ENCODE measurements at regions not wholly inside any gene's neighbourhood (a gene's known extent, or its start where the extent isn't known, plus 50 kb on each side); places are given as distances from the start of the nearest gene placed in this dataset.
"Not testable (repeated sequence)": the region's sequence is repeated elsewhere in the genome, so short reads cannot be mapped to it uniquely, and the experiment has no call there.

DNA sequence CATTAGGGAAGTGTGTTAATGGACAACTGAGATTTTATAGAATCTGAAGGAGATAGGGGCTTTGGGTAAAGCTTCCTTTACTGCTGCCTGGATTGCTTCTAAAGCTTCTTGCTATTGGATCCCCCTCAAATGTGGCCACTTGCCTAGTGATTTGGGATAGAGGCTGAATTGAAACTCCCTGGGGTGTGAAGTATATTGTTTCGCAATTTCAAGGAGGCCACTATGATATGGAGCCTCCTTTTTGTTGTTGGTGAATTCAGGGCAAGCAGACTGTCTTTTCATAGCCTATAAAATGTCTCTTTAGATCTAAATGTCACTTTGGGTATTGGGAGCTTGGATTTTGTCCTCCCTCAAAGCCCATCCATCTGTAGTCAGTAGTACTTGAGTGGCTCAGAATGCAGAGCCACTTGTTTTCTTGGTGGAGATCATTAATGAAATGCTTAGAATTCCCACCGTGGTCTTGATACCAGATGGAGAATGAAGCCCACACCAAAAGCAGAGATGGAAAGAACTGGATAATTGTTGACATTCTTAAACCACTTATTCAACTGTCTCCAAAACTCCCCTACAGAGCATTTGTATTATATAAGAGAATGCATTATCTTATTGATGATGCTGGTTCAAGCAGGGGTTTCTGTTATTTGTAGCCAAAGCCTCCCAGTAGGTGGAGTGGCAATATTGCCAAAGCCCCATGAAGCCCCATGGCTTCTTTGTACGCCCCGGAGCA is 144.3 kb upstream of the KCNE2 start:
- peak; percentile 56 for DNase-seq

DNA sequence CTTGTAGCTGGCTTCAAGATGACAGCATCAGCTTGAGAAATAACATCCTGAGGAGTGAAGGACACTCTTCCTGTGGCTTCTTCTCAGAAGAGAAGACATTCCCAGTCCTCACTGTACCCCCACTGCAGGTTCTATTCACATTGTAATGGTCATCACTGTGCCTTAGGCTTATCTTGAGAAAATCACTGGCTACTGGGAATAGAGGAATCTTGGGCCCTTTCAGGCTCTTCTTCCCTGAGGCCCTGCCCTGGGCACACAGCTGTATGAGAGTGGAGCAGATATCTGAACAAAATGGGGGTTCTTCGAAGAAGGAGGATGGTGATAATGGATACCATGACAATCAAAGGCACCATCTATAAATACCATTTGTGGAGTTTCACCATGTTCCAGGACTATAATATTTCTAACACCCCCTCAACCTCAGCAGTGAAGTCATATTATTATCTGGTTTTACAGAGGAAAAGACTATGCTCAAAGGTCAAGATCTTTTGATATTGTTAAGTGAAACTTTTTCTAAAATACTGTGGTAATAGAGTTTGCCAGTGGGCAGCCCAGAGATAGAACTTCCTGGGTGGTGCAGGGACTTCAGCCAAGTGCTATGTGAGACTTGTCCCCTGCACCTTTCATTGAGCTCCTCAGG is 143.1 kb upstream of the KCNE2 start:
- DNase-seq: no peak

DNA sequence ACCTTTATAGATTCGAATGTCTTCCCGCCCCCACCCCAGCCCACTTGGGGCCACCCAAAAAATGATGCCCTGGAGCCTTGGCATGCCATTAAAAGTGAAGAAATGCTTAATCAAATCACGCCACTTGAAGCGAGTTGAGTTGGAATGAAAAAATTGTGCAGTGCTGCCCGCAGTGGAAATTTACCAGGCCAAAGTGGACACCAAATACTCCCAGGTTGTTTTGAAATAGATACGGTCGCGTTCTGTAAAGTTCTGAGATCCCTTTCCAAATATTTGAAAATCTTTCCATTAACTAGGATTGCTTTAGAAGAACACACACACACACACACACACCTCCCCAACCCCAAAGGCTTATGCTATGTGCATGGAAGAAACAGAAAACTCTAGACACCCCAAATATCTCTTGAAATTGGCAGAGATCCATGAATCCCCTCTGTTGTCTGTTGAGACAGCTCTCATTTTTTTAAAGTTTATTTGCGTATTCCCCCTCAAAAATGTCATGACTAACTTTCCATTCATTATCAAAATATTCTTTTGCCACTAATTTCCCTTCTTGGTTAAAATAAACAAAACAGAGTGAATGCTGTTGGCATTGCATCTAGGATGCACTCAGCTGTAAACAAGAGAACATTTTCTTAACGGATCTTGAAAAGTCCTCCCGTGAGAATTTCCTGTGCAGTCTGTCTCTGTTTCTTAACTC is 142.3 kb upstream of the KCNE2 start:
- no peak for DNase-seq

DNA sequence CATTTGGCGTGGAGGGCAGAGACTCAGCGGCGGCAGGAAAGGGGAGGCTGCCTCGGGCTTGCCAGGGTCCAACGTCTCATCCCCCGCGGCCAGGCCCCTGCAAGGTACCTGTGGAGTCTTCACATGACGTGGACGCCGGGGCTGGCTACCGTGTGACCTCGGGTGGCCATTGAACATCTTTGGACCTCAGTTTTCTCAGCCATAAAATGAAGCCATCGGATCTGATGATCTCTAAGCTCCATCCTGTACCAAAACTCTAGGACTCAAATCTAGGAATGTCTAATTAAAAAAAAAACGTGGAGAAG is 141.8 kb upstream of the KCNE2 start:
- no peak for DNase-seq

DNA sequence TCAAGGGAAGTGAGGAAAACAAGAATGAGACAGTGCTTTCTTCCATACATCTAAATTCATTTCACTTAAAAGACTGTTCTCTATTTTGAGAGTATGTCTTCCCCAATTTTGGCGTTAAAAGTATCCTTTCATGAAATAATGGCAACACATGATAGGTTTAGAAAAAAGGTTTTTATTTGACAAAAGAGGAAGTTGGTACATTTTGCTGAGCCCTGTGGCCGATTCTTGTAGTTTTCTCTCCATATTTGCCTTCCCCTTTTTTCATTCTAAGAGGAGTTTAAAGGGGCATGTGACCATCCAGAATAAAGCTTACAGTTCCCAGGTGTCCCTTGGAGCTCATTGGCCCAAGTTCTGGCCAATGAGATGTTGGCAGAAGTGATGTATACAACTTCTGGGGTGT is 140.4 kb upstream of the KCNE2 start:
- no peak for DNase-seq

DNA sequence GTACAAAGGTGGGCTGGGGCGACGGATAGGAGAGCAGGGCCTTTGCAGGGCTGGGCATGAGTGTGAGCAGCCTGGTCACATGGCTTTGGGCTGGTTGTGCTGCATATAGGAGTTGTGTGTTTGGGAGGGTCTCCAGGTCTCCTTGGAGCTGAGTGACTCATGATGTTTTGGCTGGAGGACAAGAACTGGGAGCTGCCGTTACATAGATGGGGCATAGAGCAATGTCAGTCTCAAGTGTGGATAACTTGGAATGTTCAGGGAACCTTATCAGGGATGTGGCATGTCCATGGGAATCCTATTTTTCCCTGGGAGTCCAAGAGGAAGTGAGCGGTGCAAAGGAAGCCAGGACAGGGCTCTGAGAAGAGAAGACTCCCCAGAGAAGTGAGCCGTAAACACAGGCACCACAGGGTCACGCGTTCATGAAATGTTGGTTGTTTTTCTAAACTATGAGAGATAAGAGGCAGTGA is 136.4 kb upstream of the KCNE2 start:
- DNase-seq: peak; percentile 72

DNA sequence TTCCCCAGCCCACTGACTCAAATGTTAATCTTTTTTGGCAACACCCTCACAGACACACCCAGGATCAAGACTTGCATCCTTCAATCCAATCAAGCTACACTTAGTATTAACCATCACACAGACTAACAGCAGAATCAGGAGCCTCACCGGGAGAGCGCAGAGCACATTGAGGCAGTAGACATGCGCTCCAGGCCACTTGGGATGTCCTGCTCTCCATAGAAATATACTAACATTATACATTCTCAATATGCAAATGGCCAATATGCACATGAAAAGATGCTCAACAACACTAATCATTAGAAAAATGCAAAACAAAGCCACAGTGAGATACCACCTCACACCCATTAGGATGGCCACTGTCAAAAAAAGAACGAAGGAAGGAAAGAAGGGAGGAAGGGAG is 135.0 kb upstream of the KCNE2 start:
- DNase-seq: no peak

DNA sequence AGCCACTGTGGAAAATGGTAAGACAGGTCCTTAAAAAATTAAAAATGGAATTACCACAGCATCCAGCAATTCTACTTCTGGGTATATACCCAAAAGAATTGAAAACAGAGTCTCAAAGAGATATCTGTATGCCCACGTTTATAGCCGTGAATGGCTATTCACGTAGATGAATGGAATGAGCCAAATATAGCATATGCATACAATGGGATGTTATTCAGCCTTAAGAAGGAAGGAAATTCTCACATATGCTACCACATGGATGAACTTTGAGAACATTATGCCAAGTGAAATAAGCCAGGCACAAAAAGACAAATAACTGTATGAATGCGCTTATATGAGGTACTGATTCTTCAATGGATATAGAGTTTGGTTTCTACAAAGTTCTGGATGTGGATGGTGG is 134.5 kb upstream of the KCNE2 start:
- no peak for DNase-seq

DNA sequence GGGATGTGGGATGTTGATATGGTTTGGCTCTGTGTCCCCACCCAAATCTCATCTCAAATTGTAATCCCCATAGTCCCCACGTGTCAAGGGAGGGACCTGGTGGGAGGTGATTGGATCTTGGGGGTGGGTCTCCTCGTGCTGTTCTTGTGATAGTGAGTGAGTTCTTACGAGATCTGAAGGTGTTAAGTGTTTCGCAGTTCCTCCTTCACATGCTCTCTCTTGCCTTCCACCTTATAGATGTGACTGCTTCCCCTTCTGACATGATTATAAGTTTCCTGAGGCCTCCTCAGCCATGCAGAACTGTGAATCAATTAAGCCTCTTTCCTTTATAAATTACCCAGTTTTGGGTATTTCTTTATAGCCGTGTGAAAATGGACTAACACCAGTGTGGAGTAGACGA is 130.1 kb upstream of the KCNE2 start:
- DNase-seq: not testable (repeated sequence)

DNA sequence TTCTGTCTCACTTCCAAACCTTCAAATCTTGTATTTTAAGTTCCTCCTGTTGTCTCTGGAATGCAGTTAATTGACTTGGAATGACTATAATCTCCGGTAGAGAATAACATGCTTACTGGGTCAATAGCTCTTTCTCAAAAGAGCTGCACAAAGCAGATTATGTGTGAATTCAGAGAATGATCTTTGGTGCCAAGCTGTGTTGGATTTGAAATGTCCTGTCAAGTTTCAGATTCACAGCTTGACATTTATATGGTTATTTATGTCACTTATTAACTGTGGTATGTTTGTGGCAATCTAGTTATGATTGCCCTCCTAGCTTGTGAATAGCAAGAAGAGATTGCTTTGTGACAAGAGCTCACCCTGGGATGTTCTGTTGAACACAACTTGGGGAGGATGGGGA is 128.3 kb upstream of the KCNE2 start:
- no peak for DNase-seq

DNA sequence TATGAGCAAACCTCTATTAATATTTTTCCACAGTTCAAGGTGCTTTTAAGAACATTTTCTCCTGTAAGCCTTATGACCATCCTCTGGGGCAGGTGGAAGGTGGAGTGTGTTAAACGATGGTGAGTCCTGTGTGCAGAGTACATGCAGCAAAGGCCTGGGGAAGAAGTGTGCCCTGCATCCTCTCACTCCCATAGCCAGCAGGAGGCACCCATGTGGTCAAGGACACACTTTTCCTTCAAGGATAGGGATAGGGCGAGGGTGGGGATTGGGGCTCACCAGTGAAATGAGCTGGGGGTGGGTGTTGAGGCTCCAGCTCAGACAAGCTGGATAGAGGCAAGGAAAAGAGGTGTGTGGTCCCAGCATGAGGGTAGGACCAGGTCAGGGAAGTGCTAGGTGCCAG is 120.8 kb upstream of the KCNE2 start:
- no peak for DNase-seq

DNA sequence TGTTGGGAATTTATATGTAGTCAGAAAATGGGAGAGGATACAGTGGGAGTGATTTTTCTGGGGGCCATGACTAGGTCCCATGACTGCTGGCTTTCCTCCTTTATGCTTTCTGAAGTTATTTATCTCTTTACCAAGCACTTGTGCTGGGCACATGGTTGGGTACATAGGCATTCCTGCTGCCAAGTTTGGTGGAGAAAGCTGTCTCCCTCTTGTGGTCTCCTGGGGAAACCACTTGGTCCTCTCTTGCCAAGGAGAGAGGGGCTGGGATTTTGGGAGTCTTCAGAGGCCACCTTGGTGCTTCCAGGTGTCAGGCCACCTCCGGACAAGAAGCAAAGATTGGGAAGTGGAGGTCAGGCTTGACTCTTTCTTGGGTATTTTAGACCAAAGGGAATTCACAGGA is 120.2 kb upstream of the KCNE2 start:
- peak; percentile 15 for DNase-seq

DNA sequence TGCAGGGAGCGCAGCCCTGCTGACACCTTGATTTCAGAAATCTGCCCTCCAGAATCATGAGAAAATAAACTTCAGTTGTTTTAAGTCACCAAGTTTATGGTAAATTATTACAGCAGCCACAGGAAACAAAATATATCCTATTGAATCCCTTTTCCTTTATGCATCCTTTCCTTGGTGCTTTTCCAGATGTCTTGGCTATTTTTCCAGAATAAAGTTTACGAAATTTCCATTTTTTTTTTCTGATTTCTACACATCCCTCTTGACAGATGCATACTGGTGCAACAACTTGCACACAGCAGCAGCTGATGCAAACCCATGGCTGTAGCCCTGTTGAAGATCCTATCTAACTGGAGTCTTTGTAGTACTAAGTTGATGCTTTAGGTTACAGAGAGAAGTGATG is 111.1 kb upstream of the KCNE2 start:
- DNase-seq: no peak

DNA sequence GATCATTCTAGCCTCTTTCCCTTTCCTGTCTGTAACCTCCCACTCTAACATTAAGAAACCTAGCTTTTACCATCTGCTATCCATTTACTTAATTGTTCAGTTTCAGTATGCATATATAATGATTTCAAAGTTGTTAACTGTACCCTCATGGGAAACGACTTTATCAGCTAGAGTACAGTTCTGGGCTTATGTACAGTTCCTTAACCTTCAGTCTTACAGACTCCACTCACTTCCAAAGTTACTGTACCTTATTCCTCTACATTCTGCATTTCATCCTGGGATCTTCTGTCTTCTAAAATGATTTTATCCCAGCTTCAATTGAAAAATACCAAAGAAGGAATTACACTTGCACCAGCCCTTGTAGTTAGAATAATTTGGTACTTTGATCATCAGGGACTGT is 108.7 kb upstream of the KCNE2 start:
- no peak for DNase-seq

DNA sequence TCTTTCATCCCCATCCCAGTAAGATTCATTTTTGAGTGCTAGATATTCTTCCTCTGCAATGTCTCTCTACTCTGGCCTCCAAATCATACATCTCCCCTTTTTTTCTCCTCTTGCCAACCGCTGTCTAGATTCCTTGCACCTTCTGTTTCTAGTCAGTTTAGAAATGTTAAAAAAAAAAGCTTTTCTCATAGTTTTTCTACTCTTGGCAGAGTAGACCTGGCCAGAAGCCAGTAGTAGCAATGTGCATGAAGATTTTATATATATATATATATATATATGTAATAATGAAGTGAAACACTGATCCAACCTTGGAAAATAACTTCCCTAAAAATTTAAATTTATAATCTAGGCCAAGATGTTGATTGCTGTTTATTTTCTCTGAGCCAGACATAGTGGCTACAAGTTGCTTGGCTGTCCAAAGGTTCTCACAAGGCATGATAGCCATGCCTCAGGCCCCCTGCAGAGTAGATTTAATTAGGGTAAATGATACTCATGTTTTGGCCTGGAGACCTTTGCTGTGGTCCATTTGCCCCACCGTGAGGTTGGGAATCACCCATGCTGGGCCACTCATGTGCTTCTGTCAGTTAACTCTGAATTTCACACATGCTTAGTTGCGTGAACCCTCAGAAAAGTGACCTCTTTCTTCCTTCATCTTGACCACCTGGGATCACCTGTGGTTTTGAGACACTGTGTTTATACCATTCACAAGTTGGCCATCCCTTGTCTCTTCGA is 103.4 kb upstream of the KCNE2 start:
- no peak for DNase-seq

DNA sequence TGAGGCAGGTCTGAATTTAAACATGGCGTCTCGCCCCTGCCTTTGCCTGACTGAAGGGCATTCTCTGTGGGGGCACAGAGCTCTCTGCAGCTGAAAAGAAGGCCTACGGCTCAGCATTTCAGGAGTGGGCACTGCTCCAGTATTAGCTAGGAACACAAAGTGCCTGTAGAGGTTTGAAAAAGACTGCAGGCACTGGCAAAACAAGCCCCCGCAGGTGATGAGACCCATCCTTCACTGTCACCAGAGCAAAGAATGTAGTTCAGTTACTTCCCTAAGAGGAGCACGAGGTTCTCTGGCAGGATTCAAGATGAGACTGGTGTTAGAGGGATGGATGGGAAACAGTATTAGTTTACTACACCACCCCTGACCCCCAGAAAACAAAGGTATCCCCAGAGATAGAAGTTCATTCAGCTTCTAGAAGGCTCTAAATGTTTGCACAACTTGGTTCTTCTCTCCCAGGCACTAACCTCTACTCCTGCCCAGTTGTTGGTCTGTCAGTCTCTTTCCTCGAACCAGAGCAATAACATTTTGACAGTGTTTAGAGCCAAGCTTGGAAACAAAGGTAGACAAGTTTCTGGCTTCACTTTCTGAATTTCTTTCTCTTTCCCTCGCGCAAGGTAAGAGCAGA is 101.9 kb upstream of the KCNE2 start:
- no peak for DNase-seq

DNA sequence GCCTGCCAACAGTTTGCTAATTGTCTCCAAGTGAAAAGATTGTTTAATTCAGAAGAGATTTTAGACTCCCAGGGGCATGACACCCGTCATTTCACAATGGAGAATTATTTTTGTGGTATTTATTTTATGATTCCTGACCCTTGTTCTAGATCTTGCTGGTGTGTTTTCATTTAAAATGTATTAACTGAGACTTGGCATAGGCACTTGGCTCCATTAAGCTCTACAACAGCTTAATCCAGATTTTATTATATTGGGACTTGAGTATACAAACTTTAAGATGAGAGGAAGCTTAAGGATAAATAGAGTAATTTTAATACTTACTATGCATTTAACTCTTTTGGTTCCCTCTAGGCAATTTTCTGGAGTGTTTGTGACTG is 101.3 kb upstream of the KCNE2 start:
- no peak for DNase-seq

DNA sequence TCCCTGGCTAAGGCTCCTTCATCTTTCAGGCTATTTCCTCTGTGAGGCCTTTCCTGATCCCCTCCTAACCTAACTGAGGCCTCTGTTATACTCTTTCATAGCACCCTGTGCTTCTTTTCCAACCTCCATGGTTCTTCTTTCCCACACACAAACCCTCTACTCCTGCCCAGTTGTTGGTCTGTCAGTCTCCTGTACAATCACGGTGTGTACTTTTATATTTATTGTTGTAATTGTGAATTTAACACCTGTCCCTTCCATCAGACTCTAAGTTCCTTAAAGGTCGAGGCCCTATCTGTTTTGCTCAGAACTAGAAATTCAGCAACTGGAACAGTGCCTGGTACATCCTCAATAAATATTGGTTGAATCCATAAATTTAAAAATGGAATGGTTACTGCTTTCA is 100.2 kb upstream of the KCNE2 start:
- no peak for DNase-seq

DNA sequence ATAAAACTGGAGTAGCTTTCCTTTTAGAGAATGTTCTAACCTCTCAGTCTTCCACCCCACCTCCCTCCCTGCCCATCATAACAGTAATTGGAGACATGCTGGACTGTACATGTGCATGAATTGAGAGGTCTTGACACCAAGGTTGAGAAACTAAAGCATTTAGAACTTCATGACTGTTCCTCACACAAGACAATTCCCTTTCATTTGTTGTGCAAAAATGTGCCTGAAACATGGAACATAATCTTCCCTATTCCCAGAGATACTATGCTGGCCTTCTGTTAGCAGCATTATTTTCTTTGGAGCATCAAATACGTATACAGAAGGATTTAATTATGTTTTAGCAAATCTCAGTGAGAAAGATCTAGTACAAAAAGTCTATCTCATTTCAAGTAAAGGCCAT is 97.5 kb upstream of the KCNE2 start:
- DNase-seq: no peak

DNA sequence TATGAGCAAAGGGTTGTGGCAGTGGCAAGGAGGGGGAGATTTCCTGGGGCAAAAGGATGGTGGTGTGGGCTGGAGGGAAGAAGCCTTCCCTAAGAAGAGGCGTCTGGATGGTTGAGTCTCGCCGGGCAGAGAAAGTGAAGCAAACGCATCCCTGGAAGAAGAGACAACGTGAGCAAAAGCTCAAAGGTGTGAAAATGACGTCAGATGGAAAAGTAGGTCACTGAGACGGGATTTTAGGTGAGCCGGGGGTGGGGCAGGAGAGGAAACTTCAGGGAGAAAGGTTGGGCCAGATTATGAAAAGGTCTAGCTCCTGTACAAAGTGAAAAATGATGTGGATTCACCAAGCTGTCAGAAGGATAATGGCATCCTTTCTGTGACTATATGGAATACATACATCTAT is 95.3 kb upstream of the KCNE2 start:
- DNase-seq: no peak

DNA sequence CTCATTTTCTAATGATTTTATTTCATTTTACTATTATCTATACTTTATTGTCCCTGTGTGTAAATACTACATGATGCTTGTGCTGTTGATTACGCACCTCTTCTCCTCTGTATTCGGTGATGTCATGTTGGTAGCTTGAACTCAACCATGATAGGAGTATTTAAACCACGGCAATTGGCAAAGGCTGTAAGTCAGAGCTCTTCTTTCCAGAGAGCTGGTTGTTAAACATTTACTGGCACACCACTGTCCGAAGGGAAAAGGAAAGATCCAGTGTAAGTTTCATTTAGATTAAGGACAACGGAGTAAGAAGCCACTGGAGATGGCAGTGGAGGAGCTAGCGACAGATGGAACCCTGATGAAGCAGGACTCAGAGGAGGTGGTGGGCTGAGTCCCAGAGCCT is 93.4 kb upstream of the KCNE2 start:
- DNase-seq: no peak

DNA sequence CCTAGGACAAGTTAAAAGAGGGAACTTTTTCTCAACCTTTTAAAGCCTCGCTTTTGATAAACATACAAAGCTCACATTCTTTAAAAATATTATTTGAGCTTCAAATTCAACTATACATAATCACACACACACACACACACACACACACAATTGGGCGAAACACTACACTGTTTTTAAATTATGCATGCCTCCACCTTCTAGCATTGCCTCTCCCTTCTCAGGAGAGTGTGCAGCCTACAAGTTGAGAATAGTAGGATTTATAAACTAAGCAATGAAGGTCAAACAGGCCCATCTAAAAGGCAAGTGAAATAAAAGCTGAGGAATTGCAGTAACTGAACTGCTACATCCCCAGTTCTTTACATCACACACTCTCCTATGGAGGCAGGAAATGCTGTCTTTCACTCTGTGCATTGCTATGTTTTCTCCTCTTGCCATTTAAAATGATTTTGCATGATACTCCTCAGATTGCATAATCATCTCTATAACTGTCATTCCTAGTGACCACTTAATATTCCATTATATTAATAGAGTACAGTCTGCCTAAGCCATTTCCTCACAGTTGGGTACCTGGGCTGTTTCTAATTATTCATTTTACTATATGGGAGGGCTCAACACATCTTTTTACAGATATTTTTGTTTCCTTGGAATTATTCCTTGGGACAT is 92.5 kb upstream of the KCNE2 start:
- DNase-seq: peak; percentile 17

DNA sequence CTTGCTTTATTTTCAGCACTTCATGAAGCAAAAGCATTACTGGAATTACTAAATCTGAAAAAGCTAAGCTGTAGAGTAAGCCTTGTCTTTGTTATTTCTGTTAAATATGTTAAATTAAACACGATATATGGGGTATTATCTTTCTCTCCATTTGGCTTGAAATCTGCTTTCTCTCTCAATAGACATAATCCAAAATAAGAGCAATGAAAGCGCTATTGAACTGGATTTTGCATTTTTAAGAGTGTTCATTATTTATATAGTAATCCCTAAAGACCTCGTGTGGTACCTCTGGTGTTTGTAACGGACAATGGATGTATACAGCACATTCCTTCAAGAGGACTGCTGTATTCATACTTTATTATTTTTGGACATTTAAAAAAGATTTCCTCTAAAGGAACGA is 91.5 kb upstream of the KCNE2 start:
- DNase-seq: no peak

All from fibroblast of upper back skin (primary cell).